Endometrium (tissue), 2 donors: ENCODE measurements at regions not wholly inside any gene's neighbourhood (a gene's known extent, or its start where the extent isn't known, plus 50 kb on each side); places are given as distances from the start of the nearest gene placed in this dataset.
"Not testable (repeated sequence)": the region's sequence is repeated elsewhere in the genome, so short reads cannot be mapped to it uniquely, and the experiment has no call there.

ENCODE experiments used
- FAIRE-seq: peaks from 2 replicates; lab custom pipeline; 2012; peaks lifted over from hg19 to GRCh38; lab: Jason Lieb, UNC
- donor health status: control.
- donor health status: control.

- FAIRE-seq: no peak
These were observed 857.0 kb downstream of the KCNA4 start for GRCh38 chr11:29159552-29160465.

DNA sequence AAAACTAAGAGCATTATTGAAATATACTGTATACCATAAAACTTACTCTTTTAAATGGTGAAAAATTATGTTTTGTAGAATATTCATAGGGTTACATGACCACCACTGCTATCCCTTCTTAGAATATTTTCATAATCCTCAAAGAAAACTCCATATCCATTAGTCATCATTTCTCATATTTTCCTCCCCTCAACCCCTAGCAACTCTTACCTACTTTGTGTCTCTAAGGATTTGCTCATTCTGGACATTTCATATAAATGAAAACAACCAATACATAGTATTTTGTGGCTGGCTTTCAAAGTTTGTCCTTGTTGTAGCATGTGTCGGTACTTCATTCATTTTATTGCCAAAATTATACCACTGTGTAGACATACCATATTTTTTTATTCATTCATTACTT is 863.8 kb downstream of the KCNA4 start:
- no peak for FAIRE-seq

DNA sequence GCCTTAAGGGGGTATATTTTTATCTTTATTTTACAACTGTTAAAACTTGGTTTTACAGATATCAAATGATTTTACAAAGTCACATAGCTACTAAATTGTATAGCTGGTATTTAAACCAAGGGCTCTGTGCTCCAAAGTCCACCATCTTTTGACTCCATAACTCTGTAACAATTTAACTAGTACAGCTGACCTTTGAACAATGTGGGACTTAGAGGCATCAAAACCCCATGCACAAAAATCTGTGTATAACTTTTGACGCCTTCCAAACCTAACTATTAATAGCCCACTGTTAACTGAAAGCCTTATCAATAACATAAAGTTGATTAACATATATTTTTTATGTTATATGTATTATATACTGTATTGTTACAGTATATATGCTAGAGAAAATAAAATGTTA is 874.3 kb downstream of the KCNA4 start:
- peak; percentile 21 for FAIRE-seq

- no peak for FAIRE-seq
These were observed 881.3 kb downstream of the KCNA4 start for GRCh38 chr11:29135504-29135903.

DNA sequence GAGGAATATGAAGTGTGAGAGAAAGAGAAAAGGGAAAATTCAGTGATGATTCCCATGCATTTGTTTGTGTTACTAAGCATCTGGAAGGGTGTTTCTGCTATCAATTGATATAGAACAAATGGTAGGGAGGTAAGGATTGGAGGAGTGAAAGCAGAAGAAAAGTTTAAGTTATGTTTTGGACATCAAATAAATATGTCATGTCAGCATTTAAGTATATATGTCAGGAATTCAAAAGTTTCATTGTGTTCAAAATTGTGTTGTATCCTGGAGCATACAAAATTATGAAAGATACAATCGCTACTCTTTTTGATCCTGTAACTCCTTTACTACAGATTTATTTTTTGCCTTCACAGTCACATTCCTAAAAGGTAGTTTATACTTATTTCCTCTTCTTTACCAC is 885.8 kb downstream of the KCNA4 start:
- no peak for FAIRE-seq

GRCh38 chr11:29129844-29130243 is 887.0 kb downstream of the KCNA4 start:
- FAIRE-seq: no peak

- FAIRE-seq: no peak
These were observed 889.4 kb downstream of the KCNA4 start for GRCh38 chr11:29127461-29127860.

DNA sequence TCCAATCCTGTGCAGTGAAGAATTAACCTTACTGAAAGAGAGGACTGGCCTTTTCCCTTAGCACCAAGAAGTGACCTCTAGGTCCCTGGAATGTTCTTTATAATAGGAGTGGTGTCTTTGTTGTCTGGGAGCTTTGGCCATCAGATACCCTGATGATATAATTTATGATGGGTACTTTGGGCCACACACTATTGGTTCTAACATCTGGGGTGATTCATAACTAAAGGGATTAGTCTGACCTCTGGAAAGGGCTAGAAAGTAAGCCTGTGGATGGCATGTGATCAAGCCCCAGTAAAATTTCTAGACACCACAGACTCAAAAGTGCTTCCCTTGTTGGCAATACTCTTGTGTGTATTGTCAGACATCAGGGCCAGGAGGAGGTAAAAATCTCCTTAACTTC is 891.2 kb downstream of the KCNA4 start:
- FAIRE-seq: no peak

DNA sequence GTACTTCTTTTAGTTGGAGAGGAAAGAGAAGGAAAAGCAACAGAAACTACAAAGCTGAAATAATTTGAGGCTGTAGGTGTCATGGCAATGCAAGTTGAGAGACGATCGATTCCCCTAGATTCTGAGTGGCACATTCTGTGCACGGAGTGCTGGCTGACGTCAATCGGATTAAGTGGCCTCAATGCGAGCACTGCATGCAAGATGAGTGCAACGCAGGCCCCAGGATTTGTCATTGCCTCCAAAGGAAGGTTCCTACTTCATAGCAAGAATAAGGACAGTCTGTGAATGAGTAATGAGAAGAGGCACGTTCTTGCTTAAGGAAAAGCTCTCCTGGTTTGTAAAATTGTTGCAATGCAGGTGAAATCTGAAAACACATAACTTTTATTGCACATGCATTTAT is 892.4 kb downstream of the KCNA4 start:
- no peak for FAIRE-seq

- FAIRE-seq: no peak
These were observed 896.9 kb downstream of the KCNA4 start for GRCh38 chr11:29119707-29120618.

GRCh38 chr11:29119116-29119515 is 897.7 kb downstream of the KCNA4 start:
- no peak for FAIRE-seq

DNA sequence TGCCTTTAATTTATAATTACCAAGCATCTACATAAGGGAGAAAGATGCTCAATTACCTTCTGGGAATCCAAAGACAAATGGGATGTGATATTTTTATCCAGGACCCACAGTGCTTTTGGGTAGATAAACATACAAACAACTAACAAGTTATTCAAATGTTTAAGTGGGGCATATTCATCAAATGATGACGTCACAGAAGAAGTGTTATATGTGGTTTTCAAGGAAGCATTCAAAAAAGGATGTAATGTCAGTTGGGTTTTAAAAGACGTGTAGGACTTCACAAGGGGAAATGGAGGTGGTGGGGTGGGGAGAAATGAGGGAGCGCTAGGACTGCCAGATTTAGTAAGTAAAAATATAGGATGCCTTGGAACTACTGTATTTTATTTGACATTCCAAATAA is 915.9 kb downstream of the KCNA4 start:
- no peak for FAIRE-seq

DNA sequence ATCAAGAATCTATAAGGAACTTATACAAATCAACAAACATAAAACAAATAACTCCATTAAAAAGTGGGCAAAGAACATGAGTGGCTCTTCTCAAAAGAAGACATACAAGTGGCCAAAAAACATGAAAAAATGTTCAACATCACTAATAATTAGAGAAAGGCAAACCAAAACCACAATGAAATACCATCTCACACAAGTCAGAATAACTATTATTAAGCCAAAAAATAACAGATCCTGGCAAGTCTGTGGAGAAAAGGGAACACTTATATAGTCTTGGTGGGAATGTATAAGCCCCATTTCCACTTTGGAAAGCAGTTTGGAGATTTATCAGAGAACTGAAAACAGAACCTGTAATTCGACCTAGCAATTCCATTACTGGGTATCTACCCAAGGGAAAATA is 921.0 kb downstream of the KCNA4 start:
- FAIRE-seq: no peak

GRCh38 chr11:29093416-29094120 is 923.3 kb downstream of the KCNA4 start:
- peak; percentile 46 for FAIRE-seq

GRCh38 chr11:29087200-29087812 is 929.5 kb downstream of the KCNA4 start:
- no peak for FAIRE-seq

GRCh38 chr11:29075726-29076125 is 941.1 kb downstream of the KCNA4 start:
- no peak for FAIRE-seq

- no peak for FAIRE-seq
These were observed 953.0 kb downstream of the KCNA4 start for GRCh38 chr11:29063630-29064361.

GRCh38 chr11:29061452-29061851 is 953.3 kb downstream of the METTL15 start:
- no peak for FAIRE-seq

DNA sequence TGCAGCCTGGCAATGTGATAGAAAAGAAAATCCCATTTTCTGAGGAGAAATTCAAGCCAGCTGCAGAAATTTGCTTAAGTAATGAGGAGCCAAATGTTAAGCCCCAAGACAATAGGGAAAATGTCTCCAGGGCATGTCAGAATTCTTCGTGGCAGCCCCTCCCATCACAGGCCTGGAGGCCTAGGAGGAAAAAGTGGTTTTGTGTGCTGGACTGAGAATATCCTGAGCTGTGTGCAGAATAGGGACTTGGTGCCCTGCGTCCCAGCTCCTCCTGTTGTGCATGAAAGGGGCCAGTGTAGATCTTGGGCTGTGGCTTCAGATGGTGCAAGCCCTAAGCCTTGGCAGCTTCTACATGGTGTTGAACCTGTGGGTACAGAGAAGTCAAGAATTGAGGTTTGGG is 948.3 kb downstream of the METTL15 start:
- not testable (repeated sequence) for FAIRE-seq

- no peak for FAIRE-seq
These were observed 943.7 kb downstream of the METTL15 start for GRCh38 chr11:29051935-29052334.

DNA sequence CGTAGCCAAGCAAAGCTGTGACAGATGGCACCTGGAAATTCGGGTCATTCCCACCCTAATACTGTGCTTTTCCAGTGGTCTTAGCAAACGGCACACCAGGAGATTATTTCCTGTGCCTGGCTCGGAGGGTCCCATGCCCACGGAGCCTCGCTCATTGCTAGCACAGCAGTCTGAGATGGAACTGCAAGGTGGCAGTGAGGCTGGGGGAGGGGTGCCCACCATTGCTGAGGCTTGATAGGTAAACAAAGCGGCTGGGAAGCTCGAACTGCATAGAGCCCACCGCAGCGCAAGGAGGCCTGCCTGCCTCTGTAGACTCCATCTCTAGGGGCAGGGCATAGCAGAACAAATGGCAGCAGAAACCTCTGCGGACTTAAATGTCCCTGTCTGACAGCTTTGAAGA is 942.8 kb downstream of the METTL15 start:
- not testable (repeated sequence) for FAIRE-seq
